Upper lobe of left lung (tissue), 6 donors: ENCODE measurements at regions not wholly inside any gene's neighbourhood (a gene's known extent, or its start where the extent isn't known, plus 50 kb on each side); places are given as distances from the start of the nearest gene placed in this dataset.

Source experiments
- ATAC-seq, 2 donors: fragments of 200-7000 bp; cut with Tn5 transposase; one replicate each; pipeline ENCODE4 v1.9.1; 2022; ENCODE audit warnings: mild to moderate bottlenecking in 2 of 2, moderate library complexity in 2 of 2; ENCODE audit not compliant: low FRiP score in 2 of 2
- DNase-seq, 2 donors: peaks; one replicate each; pipeline ENCODE4 v3.0.0-alpha.2; 2019 to 2020
- H3K27ac ChIP-seq, 4 donors: fragments of 200-600 bp; sonication (generic); one replicate each; pipeline ENCODE4 v1.5.1; 2016 to 2019
- H3K27me3 ChIP-seq, 4 donors: fragments of 200-600 bp; sonication (generic); one replicate each; pipeline ENCODE4 v1.5.1; 2017 to 2019
- H3K36me3 ChIP-seq, 4 donors: fragments of 200-600 bp; sonication (generic); one replicate each; pipeline ENCODE4 v1.5.1; 2016 to 2019
- H3K4me1 ChIP-seq, 4 donors: fragments of 200-600 bp; sonication (generic); one replicate each; pipeline ENCODE4 v1.5.1; 2018 to 2019
- H3K4me3 ChIP-seq, 4 donors: fragments of 200-600 bp; sonication (generic); one replicate each; pipeline ENCODE4 v1.5.1; 2017 to 2019; ENCODE audit warnings: mild to moderate bottlenecking in 2 of 4, moderate library complexity in 1 of 4
- H3K9me3 ChIP-seq, 4 donors: fragments of 200-600 bp; sonication (generic); one replicate each; pipeline ENCODE4 v1.5.1; 2018 to 2019
- CTCF ChIP-seq, 6 experiments: fragments of 450-650 bp in 4 of 6; fragments of 200-600 bp in 2 of 6; sonication (generic) in 2 of 6; IDR thresholded peaks; one replicate each; pipeline ENCODE4 v1.5.1; 2016 to 2019; ENCODE audit warnings: antibody characterized with exemption in 6 of 6
- EP300 ChIP-seq, 4 donors: sonication (generic); formaldehyde crosslinking; IDR thresholded peaks; one replicate each; pipeline ENCODE4 v1.5.1; 2017; ENCODE audit warnings: antibody characterized with exemption in 4 of 4, control low read depth in 2 of 4
- POLR2A ChIP-seq, 4 donors: fragments of 450-650 bp; IDR thresholded peaks; one replicate each; pipeline ENCODE4 v1.5.1; 2016 to 2017; ENCODE audit warnings: antibody characterized with exemption in 4 of 4, mild to moderate bottlenecking in 2 of 4
- POLR2AphosphoS5 ChIP-seq, 2 donors: sonication (generic); formaldehyde crosslinking; IDR thresholded peaks; one replicate each; pipeline ENCODE4 v1.5.1; 2017; ENCODE audit warnings: antibody characterized with exemption in 2 of 2
- WGBS, 2 donors: methylation state at CpG; one replicate each; pipeline ENCODE4 v1.1.5; 2017 to 2018; 5-methylcytosine and 5-hydroxymethylcytosine counted together
- donor health status: DM: no; HTN: no; CAD: no; lungs with moderate emphysema.
- donor health status: DM: no; HTN: yes; CAD: no; lungs with severe emphysema.

DNA sequence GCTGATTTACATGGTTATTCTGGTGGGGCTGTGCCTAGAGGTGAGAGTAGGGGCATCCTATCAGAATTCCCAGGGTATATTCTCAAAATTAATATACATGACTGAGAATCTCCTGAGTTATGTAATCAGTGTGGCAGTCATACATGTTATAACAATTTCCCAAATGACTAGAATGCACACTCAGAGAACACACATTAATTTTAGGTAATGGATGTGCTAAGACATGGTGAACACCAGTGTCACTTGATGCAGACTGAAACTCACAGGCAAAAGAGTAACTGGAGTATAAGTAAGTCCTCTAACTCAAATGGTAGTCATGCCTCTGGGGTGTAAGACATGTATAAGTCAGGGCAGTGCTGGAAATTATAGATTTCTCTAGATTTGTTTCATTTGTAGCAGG is 1198.4 kb upstream of the CITED2 start:
- no peak overlapping the region for H3K4me3 ChIP-seq
- no peaks in the 10 kb centered on the region for H3K4me1 ChIP-seq

DNA sequence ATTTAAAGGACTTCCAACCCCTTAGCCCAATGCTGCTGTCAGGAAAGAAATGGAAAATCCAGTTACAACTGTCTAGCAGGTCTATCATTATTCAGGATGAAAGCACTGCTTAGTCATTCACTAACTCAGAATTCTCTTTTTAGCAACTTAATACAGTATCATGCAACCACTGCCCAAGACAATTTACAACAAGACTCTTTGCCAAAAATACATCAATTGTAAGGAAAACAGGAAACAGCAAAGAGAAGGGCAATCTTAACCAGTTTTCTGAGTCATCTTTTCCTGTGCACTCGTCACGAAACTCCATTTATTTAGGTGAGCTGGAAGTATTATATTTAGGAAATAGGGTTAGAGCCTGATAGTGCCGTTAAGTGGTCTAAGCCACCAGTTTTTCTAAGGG is 1197.7 kb upstream of the CITED2 start:
- H3K27ac ChIP-seq: no peak overlapping the region
- H3K4me3 ChIP-seq: no peak overlapping the region
- H3K9me3 ChIP-seq: no peaks in the 10 kb centered on the region
- TF ChIP-seq POLR2A (IDR thresholded peaks at IDR 0.05) (no peak), EP300 (IDR thresholded peaks at IDR 0.05) (no peak)
- DNase-seq (no peak), ATAC-seq (peak in 1 of 2 donors; percentile 19)
- no peaks in the 10 kb centered on the region for H3K4me1 ChIP-seq
- no peaks in the 10 kb centered on the region for H3K27me3 ChIP-seq
- no peaks in the 10 kb centered on the region for H3K36me3 ChIP-seq
- WGBS, 2 donors: 38 to 47% methylated on average over 3 of the region's 3 CpGs

More for the DNA sequence above, 1198.4 kb upstream of the CITED2 start:
- Histone ChIP-seq H3K27ac (no peak overlapping the region), H3K9me3 (no peaks in the 10 kb centered on the region), H3K36me3 (no peaks in the 10 kb centered on the region), H3K27me3 (no peaks in the 10 kb centered on the region)
- TF ChIP-seq CTCF (IDR thresholded peaks at IDR 0.05): no peak
- DNase-seq (no peak), ATAC-seq (no peak)

DNA sequence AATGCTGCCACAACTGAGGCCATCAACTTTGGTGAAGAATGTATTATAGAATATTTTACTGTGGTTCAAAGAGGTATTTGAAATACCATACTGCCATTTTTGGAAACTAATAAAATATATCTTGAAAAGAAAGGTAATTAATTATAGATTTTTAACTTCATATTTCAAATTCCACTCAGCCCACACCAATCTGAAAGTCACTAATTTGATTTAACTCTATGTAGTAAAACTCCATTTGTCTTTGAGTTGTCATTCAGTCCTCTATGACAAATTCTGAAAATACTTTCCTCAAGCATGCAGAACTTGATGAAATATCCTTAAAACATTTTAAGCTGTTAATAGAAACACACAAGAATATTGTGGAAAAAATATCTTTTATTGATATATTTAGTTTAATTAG is 1196.7 kb upstream of the CITED2 start:
- no peaks in the 10 kb centered on the region for H3K27me3 ChIP-seq
- ATAC-seq: no peak

DNA sequence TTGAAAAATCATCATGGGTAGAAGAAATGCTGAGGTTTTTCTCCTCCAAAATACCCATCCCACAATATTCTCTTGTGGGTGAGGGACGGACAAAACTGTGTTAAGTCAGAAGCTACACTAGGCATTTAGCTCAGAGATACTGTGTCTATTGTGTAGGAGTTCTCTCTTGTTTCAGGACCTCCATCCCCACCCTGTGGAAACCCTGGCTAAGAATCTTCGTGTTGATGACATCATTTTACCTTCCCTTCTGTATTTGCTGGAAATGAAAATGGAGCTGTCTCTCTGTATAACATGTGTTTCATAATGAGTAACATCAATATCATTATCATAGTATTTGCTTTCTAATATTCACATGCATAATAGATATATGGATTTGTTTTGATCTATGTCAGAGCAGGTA is 1193.0 kb upstream of the CITED2 start:
- DNase-seq (no peak), ATAC-seq (no peak)
- Histone ChIP-seq H3K9me3 (no peaks in the 10 kb centered on the region), H3K4me3 (no peak overlapping the region), H3K27ac (no peak overlapping the region), H3K36me3 (no peaks in the 10 kb centered on the region), H3K27me3 (no peaks in the 10 kb centered on the region), H3K4me1 (peaks cover 0 to 4% (median 0%) of the 10 kb centered on the region in 4 donors)
- WGBS, 2 donors: 70 to 73% methylated on average over 2 of the region's 2 CpGs
- TF ChIP-seq POLR2A (IDR thresholded peaks at IDR 0.05): no peak
- TF ChIP-seq CTCF (IDR thresholded peaks at IDR 0.05): no peak
- TF ChIP-seq EP300 (IDR thresholded peaks at IDR 0.05): no peak
- TF ChIP-seq POLR2AphosphoS5 (IDR thresholded peaks at IDR 0.05): no peak

More for the DNA sequence above, 1196.7 kb upstream of the CITED2 start:
- Histone ChIP-seq H3K9me3 (no peaks in the 10 kb centered on the region), H3K27ac (no peak overlapping the region), H3K4me1 (peaks cover 0 to 4% (median 0%) of the 10 kb centered on the region in 4 donors), H3K36me3 (no peaks in the 10 kb centered on the region), H3K4me3 (no peak overlapping the region)
- no peak for DNase-seq
- TF ChIP-seq POLR2A (IDR thresholded peaks at IDR 0.05) (no peak), EP300 (IDR thresholded peaks at IDR 0.05) (no peak), CTCF (IDR thresholded peaks at IDR 0.05) (no peak), POLR2AphosphoS5 (IDR thresholded peaks at IDR 0.05) (no peak)

DNA sequence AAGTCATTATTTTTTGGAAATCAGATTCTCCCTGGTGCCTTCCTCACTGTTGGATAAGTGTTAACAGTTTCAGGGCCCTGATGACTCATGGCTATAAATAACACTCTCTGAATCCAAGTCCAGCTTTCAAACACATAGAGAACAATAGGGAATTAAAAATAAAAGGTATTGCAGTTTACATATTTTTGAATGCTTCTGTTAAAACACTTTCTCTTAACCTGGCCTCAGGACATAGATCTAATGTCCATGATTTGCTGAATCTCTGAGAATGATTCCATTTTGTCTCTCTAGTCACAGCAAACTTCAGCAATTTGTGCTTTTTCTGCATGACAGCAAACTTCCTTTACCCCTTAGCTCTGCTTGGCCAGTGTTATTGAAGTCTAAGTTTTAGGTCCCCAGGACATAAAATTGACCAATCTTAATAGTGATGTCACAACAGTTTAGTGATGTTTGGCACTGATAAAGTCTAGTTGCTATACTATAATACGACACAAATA is 1192.4 kb upstream of the CITED2 start:
- peak in 1 of 2 donors; percentile 58 for ATAC-seq
- no peak overlapping the region for H3K27ac ChIP-seq

More for the DNA sequence above, 1192.4 kb upstream of the CITED2 start:
- no peak overlapping the region for H3K4me3 ChIP-seq
- peaks cover 0 to 4% (median 0%) of the 10 kb centered on the region in 4 donors for H3K4me1 ChIP-seq
- no peaks in the 10 kb centered on the region for H3K27me3 ChIP-seq
- TF ChIP-seq CTCF (IDR thresholded peaks at IDR 0.05): no peak
- no peak for TF ChIP-seq POLR2A (IDR thresholded peaks at IDR 0.05)
- TF ChIP-seq POLR2AphosphoS5 (IDR thresholded peaks at IDR 0.05): no peak
- TF ChIP-seq EP300 (IDR thresholded peaks at IDR 0.05): no peak
- no peaks in the 10 kb centered on the region for H3K9me3 ChIP-seq
- H3K36me3 ChIP-seq: no peaks in the 10 kb centered on the region
- 66 to 73% methylated on average over 1 of the region's 1 CpG for whole genome bisulfite sequencing, 2 donors
- DNase-seq: no peak
